ENCODE measurements at regions not wholly inside any gene's neighbourhood (a gene's known extent, or its start where the extent isn't known, plus 50 kb on each side); places are given as distances from the start of the nearest gene placed in this dataset.
A peak's percentile ranks its signal among the peaks of the same experiment; 100 is the strongest.
"Not testable (repeated sequence)": the region's sequence is repeated elsewhere in the genome, so short reads cannot be mapped to it uniquely, and the experiment has no call there.

DNA sequence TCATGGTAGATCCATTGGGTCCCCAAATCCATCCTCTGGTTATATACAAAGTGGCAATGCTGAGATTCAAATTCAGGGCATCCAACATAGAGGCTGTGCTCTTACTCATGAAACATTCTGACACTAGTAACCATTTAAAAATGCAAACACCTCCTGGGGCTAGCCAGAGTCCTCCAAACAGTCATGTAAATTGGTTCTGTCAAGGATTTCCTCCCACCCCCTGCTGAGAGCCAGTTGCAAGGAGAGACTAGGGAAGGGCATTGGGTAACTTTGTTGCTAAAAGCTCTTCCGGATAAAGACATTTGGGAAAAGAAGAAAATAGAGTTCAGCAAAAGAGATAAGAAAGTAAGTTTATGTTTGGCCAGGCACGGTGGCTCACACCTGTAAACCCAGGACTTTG is 58.3 kb downstream of the ART5 start:
- H3K27ac ChIP-seq, H3K4me3 ChIP-seq: not testable (repeated sequence)

DNA sequence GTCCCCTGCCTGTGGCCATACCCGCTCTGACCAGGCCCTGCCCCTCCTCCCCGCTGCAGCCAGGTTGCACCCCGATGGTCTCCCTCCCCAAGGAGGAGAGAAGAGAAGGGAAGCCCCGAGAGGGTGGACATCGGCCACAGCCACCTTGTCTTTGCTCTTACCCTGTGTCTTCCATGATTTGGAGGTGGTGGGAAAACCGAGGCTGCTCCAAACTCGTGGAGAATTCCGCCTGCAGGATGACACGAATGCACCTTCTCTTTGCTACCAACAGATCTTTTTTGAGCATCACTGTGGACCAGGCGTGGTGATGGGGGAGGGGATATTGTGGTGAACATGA is 60.4 kb downstream of the ART5 start:
- H3K4me3 ChIP-seq, result peak overlapping the region in 1 of 7 experiments; percentile 32

DNA sequence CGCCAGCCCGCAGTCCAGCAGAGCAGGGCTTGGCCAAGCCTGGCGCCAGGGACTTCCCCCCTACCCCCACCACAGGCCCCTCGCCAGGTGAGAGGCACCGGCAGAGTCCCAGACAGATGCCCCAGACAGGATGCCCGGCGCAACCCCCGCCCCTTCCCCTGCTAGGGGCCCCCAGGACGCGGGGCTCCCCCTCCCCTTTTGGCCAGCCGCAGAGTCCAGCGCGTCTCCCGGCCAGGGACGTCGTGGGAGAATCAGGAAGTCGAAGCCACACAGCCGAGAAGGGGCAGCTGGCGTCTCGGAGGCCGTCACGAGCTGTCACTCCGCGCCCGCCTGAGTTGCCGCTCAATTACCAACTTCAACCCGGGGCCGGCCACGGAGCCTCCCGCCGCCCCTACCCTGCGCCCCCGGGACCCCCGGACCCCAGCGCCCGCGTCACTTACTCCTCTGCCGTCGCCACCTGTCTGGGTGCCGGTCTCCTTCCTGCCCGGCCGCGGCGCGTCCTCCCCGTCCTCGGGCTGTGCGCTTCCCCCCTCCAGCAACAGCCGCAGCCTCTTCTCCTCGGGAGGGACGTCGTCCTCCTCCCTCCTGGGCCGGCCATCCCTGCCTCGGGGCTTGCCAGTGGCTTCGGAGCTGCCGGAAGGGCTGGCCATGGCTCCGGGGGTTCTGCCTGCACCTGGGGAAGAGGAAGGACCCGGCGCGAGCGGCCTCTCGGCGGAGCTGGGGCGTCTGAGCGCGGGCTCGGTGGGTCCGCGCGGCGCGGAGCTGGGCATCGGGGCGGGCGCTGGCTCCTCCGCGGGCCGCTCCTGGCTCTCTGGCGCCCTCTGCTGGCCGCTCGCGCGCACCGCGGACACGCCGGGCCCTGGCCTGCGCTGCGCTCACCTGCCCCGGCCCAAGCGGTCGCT is 61.1 kb downstream of the ART5 start:
- Histone ChIP-seq H3K27ac (peak overlapping the region in 1 of 21 experiments; percentile 53), H3K4me3 (peak overlapping the region; percentile 21 to 41 (median 32))

More for the DNA sequence above, 60.4 kb downstream of the ART5 start:
- not testable (repeated sequence) for H3K27ac ChIP-seq

DNA sequence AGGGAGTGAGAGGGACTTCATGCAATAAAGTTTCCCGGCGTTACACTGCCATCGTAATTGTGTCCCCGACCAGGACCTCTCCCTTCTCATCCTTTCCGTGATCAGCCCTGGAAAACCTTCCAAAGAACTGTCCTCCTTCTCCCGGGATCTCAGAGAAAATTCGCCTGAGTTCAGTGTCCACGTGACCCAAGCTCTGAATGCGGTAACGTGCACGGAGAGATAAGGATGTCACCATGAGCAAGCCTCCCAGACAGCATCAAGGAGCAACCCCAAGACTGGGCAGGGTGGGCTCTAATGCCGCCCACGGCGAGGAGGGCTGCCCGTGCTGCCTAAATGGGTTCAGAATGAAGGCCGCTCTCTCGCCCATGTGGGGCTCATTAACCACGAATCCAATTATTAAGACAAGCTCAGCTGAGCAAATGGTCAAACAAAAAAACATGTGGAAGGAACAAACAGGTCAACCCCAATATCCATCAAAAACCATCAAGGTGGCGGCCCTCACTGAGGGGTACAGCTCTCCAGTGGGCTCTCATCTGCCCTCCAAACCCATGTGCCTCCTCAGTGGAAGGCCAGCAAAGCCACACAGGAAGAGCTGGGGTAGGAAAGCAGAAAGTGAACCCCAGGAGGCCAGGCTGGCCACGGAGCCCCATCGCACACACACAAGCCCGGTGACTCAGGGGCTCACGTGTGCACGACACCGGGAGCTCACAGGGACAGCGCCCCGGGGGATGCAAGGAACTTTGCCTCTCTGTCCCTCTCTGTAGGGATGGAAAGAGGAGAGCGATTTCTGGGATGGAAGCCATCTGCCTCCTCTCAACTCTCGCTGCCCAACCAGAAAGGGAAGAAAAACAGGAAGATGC is 62.0 kb downstream of the ART5 start:
- peak overlapping the region in 1 of 7 experiments; percentile 32 for H3K4me3 ChIP-seq
- not testable (repeated sequence) for H3K27ac ChIP-seq

DNA sequence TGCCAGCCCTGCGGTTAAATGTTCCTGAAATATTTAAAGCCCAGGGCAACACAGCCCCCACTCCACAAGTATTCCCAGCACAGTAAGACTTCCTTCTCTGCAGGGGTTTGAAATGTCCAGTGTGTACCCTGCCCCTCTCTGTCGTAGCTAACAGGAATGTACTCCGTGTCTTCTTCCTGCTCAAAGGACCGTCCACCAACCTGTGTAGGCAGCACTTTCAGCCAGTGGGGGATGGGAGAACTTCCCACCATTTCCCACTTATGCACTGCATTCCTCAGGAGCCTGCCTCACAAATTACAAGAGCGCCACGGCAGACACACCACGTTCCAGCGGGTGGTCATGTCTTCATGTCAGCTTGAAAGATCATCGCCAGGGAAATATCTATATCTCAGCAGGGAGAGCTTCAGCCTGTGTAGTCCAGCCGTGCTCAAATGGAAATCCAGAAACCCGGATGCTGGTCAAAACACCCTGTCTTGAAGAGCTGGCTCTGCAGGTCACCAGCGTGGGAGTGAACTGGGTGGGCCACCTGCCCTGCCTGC is 65.7 kb downstream of the ART5 start:
- not testable (repeated sequence) for H3K27ac ChIP-seq, H3K4me3 ChIP-seq

DNA sequence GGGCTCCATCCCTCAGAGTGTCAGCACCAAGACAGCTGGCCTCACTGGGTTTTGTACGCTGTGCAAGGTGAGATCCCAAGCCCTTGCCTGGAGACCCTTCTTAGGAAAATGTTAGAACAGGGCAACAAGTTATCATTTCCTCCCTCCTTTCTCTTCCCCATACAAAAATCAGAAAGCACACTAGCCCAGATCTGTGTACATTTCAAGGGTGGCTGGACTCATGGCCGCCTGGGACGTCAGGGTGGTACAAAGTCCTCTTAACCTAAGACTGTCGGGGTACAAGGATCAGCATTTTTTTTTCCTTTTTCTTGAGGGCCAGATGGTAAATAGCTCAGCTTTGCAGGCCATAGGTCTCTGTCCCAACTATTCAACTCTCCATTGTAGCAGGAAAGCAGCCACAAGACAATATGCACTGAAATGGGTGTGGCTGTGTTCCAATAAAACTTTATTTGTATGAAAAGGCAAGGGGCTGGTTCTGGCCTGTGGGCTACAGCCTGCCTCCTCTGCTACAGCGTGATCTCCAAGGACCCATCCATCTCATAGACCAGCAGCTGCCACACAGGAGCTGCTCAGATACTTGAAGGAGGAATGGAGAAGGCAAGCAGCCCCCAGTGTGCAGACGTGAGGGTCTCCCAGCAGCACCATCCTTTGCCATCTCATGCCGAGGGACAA is 68.7 kb downstream of the ART5 start:
- H3K4me3 ChIP-seq, H3K27ac ChIP-seq: not testable (repeated sequence)

DNA sequence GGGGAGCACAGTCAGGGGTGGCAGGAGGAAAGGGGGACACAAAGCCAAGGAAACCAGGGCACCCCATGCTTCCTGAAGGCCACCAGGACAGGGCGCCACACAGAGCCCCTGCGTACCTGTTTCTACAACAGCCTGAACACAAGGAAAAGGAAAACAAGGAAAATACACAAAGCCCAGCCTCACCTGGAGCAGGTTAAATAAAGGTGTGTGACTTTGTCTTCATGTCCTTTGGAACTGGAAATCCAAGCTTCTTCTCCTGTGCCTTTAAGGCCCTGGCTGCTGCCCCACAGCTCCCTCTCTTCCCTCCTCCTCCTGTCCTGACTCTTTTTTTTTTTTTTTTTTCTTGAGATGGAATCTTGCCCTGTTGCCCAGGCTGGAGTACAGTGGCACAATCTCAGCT is 70.0 kb downstream of the ART5 start:
- not testable (repeated sequence) for H3K27ac ChIP-seq, H3K4me3 ChIP-seq

DNA sequence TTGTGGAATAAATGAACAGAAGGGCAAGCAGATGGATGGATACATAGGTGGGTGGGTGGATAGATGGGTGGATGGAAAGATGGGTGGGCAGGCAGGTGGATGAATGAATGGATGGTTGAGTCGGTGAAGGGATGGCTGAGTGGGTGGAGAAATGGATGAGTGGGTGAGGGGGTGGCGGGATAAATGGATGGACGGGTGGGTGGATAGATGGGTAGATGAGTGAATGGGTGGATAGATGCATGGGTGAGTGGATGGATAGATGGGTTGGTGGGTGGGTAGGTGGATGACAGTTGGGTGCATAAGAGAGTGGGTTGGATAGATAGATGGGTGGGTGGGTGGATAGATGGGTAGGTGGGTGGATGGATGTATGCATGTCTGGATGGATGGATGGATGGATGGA is 76.0 kb downstream of the ART5 start:
- H3K27ac ChIP-seq, H3K4me3 ChIP-seq: not testable (repeated sequence)

DNA sequence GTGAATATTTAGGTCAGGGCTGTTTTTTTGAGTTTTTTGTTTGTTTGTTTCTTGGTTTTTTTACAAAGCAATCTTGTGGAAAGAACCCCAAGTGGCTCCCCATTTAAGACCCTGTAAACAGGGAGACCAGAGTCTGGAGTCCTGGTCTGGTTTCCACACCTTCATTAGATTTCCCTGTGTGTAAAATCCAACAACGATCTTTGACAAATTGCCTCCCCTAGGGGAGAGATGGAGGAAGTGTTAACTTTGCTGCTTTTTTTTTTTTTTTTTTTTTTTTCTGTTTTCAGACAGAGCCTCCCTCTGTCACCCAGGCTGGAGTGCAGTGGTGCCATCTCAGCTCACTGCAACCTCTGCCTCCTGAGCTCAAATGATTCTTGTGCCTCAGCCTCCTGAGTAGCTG is 77.4 kb downstream of the ART5 start:
- not testable (repeated sequence) for H3K27ac ChIP-seq, H3K4me3 ChIP-seq

DNA sequence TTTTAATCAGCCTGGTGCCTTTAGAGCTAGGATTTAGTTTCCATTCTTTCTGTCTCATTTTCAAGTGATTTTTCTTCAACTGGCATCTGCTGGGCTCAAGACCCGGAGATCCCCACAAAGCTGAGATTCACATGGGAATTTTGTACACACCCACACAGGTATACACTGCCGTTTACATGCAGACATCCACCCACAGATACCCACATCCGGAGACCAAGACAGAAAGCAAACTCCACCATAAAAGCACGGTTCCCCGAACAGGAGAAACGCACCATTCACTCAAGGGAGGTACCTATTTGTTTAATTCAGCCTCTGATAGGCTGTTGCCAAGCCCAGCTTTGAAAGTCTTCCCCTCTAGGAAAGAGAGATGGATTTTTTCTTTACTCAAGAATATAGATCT is 87.2 kb downstream of the ART5 start:
- H3K4me3 ChIP-seq, H3K27ac ChIP-seq: not testable (repeated sequence)

DNA sequence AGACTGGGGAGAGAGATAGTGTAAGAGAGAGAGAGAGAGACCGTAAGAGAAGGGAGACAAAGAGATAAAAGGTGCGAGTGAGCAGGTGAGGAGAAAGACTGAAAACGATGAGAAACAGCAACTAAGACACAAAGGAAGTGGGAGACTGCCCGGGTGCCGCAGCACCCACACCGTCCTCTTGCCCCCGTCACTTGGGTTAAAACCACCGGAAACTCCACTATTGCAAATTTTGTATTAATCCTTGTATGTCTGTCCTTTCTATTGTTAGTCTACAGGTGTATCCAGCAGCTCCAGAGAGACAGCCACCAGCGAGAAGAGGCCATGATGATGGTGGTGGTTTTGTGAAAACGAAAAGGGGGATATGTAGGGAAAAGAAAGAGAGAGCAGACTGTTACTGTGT is 96.8 kb downstream of the ART5 start:
- H3K4me3 ChIP-seq, result not testable (repeated sequence)
- peak overlapping the region in 1 of 21 experiments; percentile 29 for H3K27ac ChIP-seq

DNA sequence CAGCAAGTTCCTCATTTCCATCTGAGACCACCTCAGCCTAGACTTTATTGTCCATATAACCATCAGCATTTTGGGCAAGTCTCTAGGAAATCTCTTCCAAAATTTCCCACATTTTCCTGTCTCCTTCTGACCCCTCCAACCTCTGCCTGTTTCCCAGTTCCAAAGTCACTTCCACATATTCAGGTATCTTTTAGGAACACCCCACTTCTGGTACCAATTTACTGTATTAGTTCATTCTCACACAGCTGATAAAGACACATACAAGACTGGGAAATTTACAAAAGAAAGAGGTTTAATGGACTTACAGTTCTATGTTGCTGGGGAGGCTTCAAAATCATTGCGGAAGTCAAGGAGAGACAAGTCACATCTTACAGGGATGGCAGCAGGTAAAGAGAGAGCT is 103.6 kb downstream of the ART5 start:
- H3K4me3 ChIP-seq, H3K27ac ChIP-seq: not testable (repeated sequence)

DNA sequence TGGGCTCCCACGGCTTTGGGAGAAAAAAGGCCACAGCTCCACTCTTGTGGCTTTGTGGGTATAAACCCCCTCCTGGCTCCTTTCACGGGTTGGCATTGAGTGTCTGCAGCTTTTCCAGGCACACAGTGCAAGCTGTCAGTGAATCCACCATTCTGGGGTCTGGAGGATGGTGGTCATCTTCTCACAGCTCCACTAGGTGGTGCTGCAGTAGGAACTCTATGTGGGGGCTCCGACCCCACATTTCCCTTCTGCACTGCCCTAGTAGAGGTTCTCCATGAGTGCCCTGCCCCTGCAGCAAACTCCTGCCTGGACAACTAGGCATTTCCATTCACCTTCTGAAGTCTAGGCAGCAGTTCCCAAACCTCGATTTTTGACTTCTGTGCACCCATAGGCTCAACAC is 104.5 kb downstream of the ART5 start:
- not testable (repeated sequence) for H3K4me3 ChIP-seq, H3K27ac ChIP-seq

DNA sequence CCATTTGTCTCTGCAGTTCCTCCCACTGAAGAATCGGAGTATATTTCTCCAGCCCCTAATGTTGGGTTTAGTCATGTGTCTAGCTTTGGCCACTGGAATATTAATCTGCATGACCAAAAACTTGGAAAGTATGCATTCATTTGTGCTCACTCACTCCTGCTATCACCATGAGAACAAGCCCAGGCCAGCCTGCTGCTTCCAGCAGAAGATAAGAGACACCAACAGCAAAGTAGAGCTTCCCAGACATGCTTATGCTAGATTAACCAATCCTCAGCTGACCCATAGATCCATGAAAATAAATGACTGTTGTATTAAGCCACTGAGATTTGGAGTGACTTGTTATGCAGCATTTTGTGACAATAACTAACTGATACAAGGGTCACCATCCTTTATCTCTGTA is 108.8 kb downstream of the ART5 start:
- H3K4me3 ChIP-seq, H3K27ac ChIP-seq: not testable (repeated sequence)

DNA sequence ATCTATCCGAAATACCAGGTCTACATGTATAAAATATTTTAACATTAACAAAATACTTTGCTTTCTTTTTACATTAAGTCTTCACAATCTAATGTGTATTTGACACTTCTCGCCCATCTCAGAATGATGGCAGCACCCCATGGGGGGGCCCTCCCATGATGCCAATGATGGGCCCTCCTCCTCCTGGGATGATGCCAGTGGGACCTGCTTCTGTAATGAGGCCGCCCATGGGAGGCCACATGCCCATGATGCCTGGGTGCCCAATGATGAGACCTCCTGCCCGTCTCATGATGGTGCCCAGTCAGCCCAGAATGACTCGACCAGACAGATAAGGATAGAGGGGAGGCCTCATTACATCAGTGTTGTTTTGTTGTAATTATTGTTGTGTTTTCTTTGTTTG is 110.5 kb downstream of the ART5 start:
- H3K4me3 ChIP-seq, H3K27ac ChIP-seq: not testable (repeated sequence)

DNA sequence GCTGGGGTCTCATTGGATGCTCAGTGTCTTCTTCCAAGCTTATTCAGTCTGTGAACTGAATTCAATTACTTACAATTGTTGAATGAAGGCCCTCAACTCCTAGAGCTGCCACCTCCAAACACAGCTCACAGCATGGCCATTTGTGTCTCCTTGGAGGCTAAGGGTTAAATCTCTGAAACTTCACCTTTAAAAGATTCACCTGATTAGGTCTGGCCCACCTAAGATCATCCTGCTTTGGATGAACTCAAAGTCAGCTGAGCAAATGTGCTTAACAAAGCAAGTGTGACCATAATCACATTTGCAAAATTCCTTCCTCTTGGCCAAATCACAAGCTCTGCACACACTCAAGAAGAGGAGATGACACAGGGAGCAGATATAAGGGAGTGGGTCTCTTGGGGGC is 118.2 kb downstream of the ART5 start:
- not testable (repeated sequence) for H3K4me3 ChIP-seq

DNA sequence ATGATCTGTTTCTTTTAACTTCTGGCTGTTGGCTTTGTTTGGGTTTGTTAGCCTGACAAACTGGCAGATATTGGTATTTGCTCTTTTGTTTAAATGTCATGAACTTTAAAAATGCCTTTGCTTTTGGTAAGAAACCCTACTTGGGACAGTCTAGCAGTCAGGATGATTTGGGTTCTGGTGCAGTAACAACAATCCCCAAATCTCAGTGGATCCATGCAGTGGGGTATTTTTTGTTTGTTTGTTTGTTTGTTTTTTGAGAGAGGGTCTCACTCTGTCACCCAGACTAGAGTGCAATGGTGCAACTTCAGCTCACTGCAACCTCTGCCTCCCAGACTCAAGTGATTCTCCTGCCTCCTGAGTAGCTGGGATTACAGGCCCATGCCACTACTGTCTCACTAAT is 120.9 kb downstream of the ART5 start:
- not testable (repeated sequence) for H3K4me3 ChIP-seq, H3K27ac ChIP-seq

More for the DNA sequence above, 118.2 kb downstream of the ART5 start:
- H3K27ac ChIP-seq, result not testable (repeated sequence)

DNA sequence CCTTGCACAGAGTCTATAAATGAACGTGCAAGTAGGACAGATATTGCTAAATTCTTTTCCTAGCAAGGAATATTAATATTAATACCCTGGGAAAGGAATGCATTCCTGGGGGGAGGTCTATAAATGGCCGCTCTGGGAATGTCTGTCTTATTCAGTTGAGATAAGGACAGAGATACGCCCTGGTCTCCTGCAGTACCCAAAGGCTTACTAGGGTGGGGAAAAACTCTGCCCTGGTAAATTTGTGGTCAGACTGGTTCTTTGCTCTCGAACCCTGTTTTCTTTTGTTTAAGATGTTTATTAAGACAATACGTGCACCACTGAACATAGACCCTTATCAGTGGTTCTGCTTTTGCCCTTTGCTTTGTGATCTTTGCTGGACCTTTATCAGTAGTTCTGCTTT is 122.0 kb downstream of the ART5 start:
- not testable (repeated sequence) for H3K27ac ChIP-seq

DNA sequence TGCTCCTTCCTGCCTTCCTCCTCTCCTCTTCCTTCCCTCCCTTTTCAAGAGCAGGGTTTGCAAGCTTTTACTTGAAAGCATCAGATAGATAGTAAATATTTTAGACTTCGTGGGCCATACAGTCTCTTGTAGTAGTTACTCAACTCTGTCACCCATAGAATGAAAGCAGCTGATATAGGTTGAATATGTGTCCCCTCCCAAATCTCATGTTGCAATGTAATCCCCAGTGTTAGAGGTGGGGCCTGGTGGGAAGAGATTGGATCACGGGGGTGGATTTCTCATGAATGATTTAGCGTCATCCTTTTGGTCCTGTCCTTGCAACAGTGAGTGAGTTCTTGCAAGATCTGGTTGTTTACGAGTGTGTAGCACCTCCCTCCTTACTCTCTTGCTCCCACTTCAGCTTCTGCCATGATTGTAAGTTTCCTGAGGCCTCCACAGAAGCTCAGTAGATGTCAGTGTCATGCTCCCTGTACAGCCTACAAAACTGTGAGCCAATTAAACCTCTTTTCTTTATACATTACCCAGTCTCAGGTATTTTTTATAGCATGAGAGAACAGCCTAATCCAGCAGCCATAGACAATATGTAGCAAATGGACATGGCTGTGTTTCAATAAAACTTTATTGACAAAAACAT is 124.7 kb downstream of the ART5 start:
- not testable (repeated sequence) for H3K27ac ChIP-seq, H3K4me3 ChIP-seq

More for the DNA sequence above, 122.0 kb downstream of the ART5 start:
- not testable (repeated sequence) for H3K4me3 ChIP-seq
